ENCODE measurements at regions not wholly inside any gene's neighbourhood (a gene's known extent, or its start where the extent isn't known, plus 50 kb on each side); places are given as distances from the start of the nearest gene placed in this dataset.

DNA sequence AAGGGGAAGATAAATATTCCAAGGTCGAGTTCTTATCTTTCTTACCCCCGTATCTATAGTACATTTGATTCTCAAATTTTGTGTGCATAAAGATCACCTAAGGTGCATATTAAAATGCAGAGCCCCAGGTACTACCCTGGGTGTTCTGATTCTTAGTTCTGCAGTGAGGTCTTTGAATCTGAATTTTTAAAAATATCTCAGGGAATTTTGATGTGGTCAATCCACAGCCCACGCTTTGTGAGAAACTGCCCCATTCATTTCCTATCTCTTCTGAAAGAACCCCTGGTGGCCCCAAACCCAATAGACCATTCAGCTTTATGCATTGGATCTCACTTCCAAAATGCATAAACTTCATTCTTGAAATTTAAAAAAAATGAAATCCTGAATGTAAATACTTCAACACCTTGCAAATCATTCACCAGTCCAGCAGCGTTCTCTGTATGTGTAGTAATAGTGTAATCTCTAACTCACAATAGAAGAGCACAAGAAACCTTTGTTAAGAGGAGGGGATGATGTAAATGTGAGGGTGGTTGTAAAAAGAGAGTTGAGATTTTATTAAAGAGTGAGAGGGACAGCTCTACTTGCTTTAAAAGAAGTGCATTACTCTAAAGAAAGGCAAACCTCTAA, 108.8 kb upstream of the ZP4 start:
- DNase-seq (ENCODE audit: insufficient read length, low spot score) (no peak), FAIRE-seq (no peak)
- no peak for TF ChIP-seq POU2F2 (IDR thresholded peaks at IDR 0.05; ENCODE audit: low read depth, low read length)
- TF ChIP-seq SPI1 (IDR thresholded peaks at IDR 0.05; ENCODE audit: low read depth, low read length): no peak
- TF ChIP-seq PAX5 (IDR thresholded peaks at IDR 0.05; ENCODE audit: insufficient read depth, low read length, severe bottlenecking): no peak
- TF ChIP-seq POLR2AphosphoS5 (IDR thresholded peaks at IDR 0.05; ENCODE audit: low read depth, low read length): no peak
- no peak for TF ChIP-seq TAF1 (IDR thresholded peaks at IDR 0.05; ENCODE audit: low read depth, low read length)
- TF ChIP-seq POLR2A (IDR thresholded peaks at IDR 0.05; ENCODE audit: low read depth, low read length): no peak

GRCh38 chr1:237998581-237998980, 107.9 kb upstream of the ZP4 start:
- TF ChIP-seq PAX5 (IDR thresholded peaks at IDR 0.05; ENCODE audit: insufficient read depth, low read length, severe bottlenecking): no peak
- no peak for TF ChIP-seq TAF1 (IDR thresholded peaks at IDR 0.05; ENCODE audit: low read depth, low read length)
- TF ChIP-seq SPI1 (IDR thresholded peaks at IDR 0.05; ENCODE audit: low read depth, low read length): no peak
- TF ChIP-seq POLR2A (IDR thresholded peaks at IDR 0.05; ENCODE audit: low read depth, low read length): no peak
- no peak for TF ChIP-seq POU2F2 (IDR thresholded peaks at IDR 0.05; ENCODE audit: low read depth, low read length)
- TF ChIP-seq POLR2AphosphoS5 (IDR thresholded peaks at IDR 0.05; ENCODE audit: low read depth, low read length): no peak
- no peak for FAIRE-seq
- no peak for DNase-seq (ENCODE audit: insufficient read length, low spot score)

DNA sequence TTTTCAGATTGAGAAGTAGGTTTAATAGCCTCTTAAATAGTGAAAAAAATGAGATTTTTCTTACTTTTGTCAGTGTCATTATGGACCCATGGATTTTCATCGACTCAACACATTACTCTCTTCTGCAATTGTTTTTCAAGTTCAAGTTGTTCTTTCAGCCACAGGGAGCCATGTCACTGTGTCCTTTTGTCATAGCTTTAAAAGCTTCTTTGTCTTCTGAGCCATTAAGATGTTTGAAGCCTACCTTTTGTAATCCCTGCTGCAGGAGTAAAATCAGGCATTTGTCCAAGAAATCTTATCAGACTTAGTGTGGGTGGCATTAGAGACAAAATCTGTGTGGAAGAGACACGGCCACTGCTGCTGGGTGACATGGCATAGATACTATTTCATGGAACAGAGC, 92.8 kb upstream of the ZP4 start:
- FAIRE-seq: no peak
- no peak for TF ChIP-seq TAF1 (IDR thresholded peaks at IDR 0.05; ENCODE audit: low read depth, low read length)
- no peak for DNase-seq (ENCODE audit: insufficient read length, low spot score)

- no peak for TF ChIP-seq POLR2AphosphoS5 (IDR thresholded peaks at IDR 0.05; ENCODE audit: low read depth, low read length)
- TF ChIP-seq SPI1 (IDR thresholded peaks at IDR 0.05; ENCODE audit: low read depth, low read length): no peak
- no peak for TF ChIP-seq TAF1 (IDR thresholded peaks at IDR 0.05; ENCODE audit: low read depth, low read length)
- TF ChIP-seq POLR2A (IDR thresholded peaks at IDR 0.05; ENCODE audit: low read depth, low read length): no peak
- no peak for TF ChIP-seq PAX5 (IDR thresholded peaks at IDR 0.05; ENCODE audit: insufficient read depth, low read length, severe bottlenecking)
- no peak for DNase-seq (ENCODE audit: insufficient read length, low spot score)
- FAIRE-seq: no peak
These were observed 90.5 kb upstream of the ZP4 start for GRCh38 chr1:237981223-237981622.

GRCh38 chr1:237976331-237976730, 85.6 kb upstream of the ZP4 start:
- no peak for DNase-seq (ENCODE audit: insufficient read length, low spot score)
- TF ChIP-seq SPI1 (IDR thresholded peaks at IDR 0.05; ENCODE audit: low read depth, low read length) (no peak), PAX5 (IDR thresholded peaks at IDR 0.05; ENCODE audit: insufficient read depth, low read length, severe bottlenecking) (no peak), POU2F2 (IDR thresholded peaks at IDR 0.05; ENCODE audit: low read depth, low read length) (no peak), POLR2AphosphoS5 (IDR thresholded peaks at IDR 0.05; ENCODE audit: low read depth, low read length) (no peak)
- FAIRE-seq: no peak

DNA sequence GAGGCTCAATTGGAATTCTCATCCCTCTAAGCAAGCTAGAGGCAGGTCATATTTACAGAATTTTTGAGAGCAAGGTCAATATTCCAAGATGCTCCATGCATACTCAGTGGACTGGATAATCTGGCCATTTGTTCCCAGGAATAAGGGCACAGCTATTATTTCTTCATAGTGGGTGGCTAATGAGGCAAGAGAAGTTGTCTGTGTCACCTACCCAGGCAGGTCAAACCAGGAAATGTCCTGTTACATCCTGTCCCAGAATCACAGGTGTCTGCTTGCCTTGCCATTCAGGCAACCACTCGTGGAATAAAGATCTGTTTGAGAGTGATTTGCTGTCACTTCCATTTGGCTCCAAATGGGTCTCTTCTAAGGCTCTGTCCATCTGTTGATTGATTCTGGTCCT, 85.2 kb upstream of the ZP4 start:
- no peak for DNase-seq (ENCODE audit: insufficient read length, low spot score)
- no peak for FAIRE-seq

GRCh38 chr1:237975376-237975775, 84.7 kb upstream of the ZP4 start:
- TF ChIP-seq SPI1 (IDR thresholded peaks at IDR 0.05; ENCODE audit: low read depth, low read length): no peak
- no peak for TF ChIP-seq POU2F2 (IDR thresholded peaks at IDR 0.05; ENCODE audit: low read depth, low read length)
- TF ChIP-seq POLR2A (IDR thresholded peaks at IDR 0.05; ENCODE audit: low read depth, low read length): no peak
- TF ChIP-seq POLR2AphosphoS5 (IDR thresholded peaks at IDR 0.05; ENCODE audit: low read depth, low read length): no peak
- TF ChIP-seq PAX5 (IDR thresholded peaks at IDR 0.05; ENCODE audit: insufficient read depth, low read length, severe bottlenecking): no peak
- no peak for TF ChIP-seq TAF1 (IDR thresholded peaks at IDR 0.05; ENCODE audit: low read depth, low read length)
- no peak for DNase-seq (ENCODE audit: insufficient read length, low spot score)
- FAIRE-seq: no peak

More for the DNA sequence above, 85.2 kb upstream of the ZP4 start:
- no peak for TF ChIP-seq POU2F2 (IDR thresholded peaks at IDR 0.05; ENCODE audit: low read depth, low read length)
- TF ChIP-seq SPI1 (IDR thresholded peaks at IDR 0.05; ENCODE audit: low read depth, low read length): no peak
- TF ChIP-seq PAX5 (IDR thresholded peaks at IDR 0.05; ENCODE audit: insufficient read depth, low read length, severe bottlenecking): no peak
- no peak for TF ChIP-seq TAF1 (IDR thresholded peaks at IDR 0.05; ENCODE audit: low read depth, low read length)
- no peak for TF ChIP-seq POLR2A (IDR thresholded peaks at IDR 0.05; ENCODE audit: low read depth, low read length)
- TF ChIP-seq POLR2AphosphoS5 (IDR thresholded peaks at IDR 0.05; ENCODE audit: low read depth, low read length): no peak

DNA sequence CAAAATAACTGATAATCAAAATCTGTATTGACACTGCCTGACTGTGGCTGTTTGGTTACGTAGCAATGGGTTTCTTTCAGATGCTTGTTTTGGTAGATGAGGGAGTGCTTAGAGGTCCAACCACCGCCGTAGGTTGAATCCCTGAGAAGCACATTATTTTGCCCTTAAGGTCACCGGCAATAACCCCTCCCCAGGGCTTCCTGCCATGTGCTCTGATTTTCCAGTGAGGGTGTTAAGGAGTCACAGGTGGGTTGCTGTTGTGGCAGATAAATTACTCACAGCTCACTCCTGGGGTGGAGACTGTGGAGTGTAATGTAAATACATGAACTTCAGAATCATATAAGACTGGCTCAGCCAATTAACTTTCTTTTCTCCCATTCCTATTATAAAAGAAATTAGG, 81.5 kb upstream of the ZP4 start:
- no peak for TF ChIP-seq POU2F2 (IDR thresholded peaks at IDR 0.05; ENCODE audit: low read depth, low read length)
- TF ChIP-seq POLR2A (IDR thresholded peaks at IDR 0.05; ENCODE audit: low read depth, low read length): no peak
- no peak for TF ChIP-seq TAF1 (IDR thresholded peaks at IDR 0.05; ENCODE audit: low read depth, low read length)
- no peak for TF ChIP-seq PAX5 (IDR thresholded peaks at IDR 0.05; ENCODE audit: insufficient read depth, low read length, severe bottlenecking)
- TF ChIP-seq POLR2AphosphoS5 (IDR thresholded peaks at IDR 0.05; ENCODE audit: low read depth, low read length): no peak
- no peak for TF ChIP-seq SPI1 (IDR thresholded peaks at IDR 0.05; ENCODE audit: low read depth, low read length)
- FAIRE-seq: no peak
- DNase-seq (ENCODE audit: insufficient read length, low spot score): no peak

DNA sequence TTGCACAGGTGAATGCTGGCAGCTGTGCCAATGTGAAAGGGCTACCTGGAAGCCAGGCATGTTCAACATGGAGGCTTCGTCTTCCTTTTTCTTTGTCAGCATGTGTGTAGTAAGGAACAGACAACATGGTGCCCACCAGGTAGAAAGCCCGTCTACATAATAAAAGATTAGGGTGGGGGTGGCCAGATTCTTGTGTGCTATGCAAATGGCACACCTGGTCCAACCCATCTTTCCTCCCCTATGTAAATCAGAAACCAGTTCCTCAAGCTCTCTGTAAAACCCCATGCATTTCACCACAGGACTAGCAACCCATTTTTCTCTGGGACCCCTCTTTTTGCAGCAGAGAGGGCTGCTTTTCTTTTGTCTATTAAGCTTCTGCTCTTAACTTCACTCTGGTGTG, 72.3 kb upstream of the ZP4 start:
- DNase-seq (ENCODE audit: insufficient read length, low spot score): no peak
- FAIRE-seq: no peak
- TF ChIP-seq POU2F2 (IDR thresholded peaks at IDR 0.05; ENCODE audit: low read depth, low read length) (no peak), POLR2AphosphoS5 (IDR thresholded peaks at IDR 0.05; ENCODE audit: low read depth, low read length) (no peak), TAF1 (IDR thresholded peaks at IDR 0.05; ENCODE audit: low read depth, low read length) (no peak), PAX5 (IDR thresholded peaks at IDR 0.05; ENCODE audit: insufficient read depth, low read length, severe bottlenecking) (no peak), SPI1 (IDR thresholded peaks at IDR 0.05; ENCODE audit: low read depth, low read length) (no peak)

DNA sequence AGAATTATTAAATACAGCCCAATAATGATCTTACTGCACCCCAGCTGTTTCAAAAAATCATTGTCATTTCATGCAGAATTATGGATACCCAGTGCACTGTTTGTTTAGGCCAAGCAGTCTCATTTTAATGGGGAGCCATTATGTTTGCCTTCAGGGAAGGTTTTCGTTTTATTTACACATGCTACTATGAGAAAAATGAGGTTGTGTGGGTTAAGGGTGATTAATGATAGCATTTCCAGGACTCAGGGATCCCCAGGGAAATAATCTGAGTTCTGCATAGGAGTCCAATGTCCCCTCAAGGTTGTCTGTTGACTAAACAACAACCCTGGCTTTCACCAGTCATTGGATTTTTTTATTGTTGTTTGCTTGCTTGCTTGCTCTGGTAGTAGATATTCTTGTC, 71.0 kb upstream of the ZP4 start:
- DNase-seq (ENCODE audit: insufficient read length, low spot score) (no peak), FAIRE-seq (no peak)
- TF ChIP-seq POLR2AphosphoS5 (IDR thresholded peaks at IDR 0.05; ENCODE audit: low read depth, low read length): no peak
- TF ChIP-seq SPI1 (IDR thresholded peaks at IDR 0.05; ENCODE audit: low read depth, low read length): no peak

Data from GM12891 (cell line).